GM12873 (cell line): ENCODE measurements at regions not wholly inside any gene's neighbourhood (a gene's known extent, or its start where the extent isn't known, plus 50 kb on each side); places are given as distances from the start of the nearest gene placed in this dataset.

Experiments
- CTCF ChIP-seq: IDR thresholded peaks from 2 replicates; pipeline ENCODE4 v1.5.1; 2012; ENCODE audit warnings: low read depth, mild to moderate bottlenecking, moderate library complexity, low read length, control low read depth; ENCODE audit not compliant: insufficient read depth; ENCODE audit errors: missing control alignments

DNA sequence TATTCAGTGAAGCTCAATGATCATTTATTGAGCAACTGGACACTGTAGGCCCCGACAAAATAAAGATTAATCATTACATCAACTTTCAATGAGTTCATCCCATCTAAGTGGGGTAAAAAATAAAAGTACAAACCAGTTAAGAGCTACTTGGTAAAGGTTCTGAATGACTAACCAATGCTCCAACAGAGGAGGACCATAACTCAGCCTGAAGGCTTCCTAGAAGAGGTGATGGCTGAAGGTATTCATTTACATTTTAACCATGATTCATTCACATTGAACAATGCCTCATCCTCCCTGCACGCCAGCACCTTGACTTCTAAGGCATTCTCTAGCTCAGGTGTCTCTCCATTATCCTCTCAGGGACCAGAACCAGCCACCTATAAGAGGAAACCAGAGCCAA is 201.4 kb downstream of the ZNF462 start:
- TF ChIP-seq CTCF, result no peak

DNA sequence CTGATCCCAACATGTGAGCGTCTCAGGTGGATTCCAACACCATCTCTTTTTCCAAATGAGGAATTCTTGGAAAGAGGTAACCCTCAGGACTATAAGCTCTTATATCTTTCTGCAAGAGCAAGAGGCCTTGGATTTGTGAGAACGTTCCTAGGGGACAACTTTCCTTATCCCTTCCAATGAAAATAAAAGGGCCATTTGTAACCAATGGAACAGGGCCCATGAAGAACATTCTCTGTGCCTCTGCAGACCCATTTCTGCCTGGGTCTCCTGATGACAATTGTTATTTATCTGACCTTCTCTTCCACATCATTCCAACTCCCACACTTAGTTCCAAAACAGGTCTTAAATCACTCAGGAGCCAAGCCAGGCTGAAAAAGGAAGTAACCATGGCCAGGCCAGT is 202.6 kb downstream of the ZNF462 start:
- TF ChIP-seq CTCF, result no peak

DNA sequence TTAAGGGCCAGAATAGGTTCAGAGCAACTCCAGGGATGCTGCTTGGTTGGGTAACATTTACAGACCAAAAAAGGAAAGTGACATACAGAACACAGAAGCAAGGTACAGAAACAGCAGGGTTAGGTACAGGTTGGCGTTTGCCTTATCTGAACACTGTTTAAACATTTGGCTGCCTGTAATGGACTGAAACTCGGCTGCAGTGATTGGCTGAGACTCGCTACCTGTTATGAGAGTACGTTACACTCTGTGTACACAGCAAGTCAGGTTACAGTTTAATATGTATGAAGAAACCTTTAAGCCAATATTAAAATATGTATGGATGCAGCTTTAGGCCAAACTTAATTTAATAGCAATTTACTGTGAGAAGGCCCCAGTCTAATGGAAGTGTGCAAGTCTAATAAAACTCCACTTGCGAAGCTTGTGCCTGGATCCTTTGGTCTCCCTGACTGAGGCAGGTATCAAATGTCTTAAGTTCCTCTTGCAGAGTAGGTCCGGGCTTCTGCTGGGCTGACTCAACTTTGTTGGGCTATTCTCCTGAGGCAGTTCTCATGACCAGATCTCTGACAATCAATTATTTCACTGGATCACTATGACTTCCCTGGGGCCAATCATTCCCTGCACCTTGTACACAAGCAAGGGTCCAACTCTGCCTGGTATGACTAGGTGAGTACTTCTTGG is 204.9 kb downstream of the ZNF462 start:
- TF ChIP-seq CTCF, result no peak

GRCh38 chr9:107068581-107068980 is 205.6 kb downstream of the ZNF462 start:
- no peak for TF ChIP-seq CTCF

DNA sequence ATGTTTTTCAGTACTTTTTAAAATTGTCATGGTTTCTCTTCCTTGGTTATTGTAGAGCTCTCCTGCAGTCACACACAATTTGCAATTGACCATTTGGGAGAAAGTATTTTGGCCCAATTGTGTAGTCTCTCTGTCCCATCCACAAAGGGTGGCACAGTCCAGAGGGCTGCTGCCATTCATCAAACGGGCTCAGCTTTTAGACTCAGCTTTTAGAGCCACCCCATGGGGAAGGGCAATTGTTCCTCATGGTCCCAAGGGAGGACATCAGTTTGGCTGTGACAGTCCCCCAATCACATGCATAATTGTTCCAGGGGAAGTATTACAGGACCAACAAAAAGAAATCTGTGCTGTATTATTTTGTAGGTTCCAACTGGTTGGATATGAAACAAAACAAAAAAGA is 207.6 kb downstream of the ZNF462 start:
- TF ChIP-seq CTCF, result no peak

DNA sequence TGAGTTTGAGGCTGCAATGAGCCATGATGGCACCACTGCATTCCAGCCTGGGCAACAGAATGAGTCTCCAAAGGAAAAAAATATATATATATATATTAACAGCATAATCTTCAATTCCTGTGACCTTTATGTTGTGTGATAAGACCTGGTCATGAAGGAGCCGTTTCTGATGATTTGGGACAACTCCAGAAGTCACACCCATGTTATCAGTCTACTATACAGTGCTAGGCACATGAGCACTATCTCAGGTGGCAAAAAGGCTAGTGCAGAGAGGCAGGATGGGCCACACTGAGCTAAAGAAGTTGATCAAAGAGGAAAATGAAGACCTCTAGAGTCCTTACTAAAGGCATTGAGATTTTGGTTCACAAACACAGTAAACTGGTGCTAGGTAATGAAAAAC is 205.0 kb upstream of the RAD23B start:
- TF ChIP-seq CTCF, result no peak

- TF ChIP-seq CTCF, result no peak
These were observed 203.5 kb upstream of the RAD23B start for GRCh38 chr9:107079589-107079988.
